ENCODE measurements at regions not wholly inside any gene's neighbourhood (a gene's known extent, or its start where the extent isn't known, plus 50 kb on each side); places are given as distances from the start of the nearest gene placed in this dataset.

DNA sequence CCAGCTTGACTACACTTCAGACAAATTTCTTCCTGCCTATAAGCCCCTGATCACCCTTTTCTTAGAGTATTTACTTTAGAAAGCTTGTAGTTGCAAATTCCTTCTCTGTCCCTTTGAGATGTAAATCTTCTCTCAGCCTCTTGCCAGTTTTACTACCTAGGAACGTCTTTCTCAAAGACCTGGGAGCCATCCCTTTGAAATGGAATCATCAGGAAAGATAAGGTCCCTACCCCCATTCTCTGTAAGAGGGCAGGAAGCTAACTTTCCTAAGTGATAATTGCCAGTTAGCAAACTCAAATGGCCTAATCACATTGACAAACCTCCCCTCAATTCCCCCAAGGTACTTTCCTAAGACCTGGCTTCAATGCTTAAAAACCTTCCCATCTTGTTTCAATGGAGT lies 304.5 kb downstream of the MDFIC start:
- in situ Hi-C loops (cut with MboI) = no loop called here
- intact Hi-C loops (cut with micrococcal nuclease; ENCODE audit: unreplicated experiment) = no loop called here
- Histone ChIP-seq H3K4me2 (ENCODE audit: control insufficient read depth, insufficient read depth) (no peak overlapping the region), H3K9ac (ENCODE audit: control insufficient read depth, insufficient read depth, low read length) (no peak overlapping the region), H3K4me3 (no peak overlapping the region), H3K27me3 (replicated peaks in 1 of 2; ENCODE audit: control insufficient read depth in 2 of 2, insufficient read depth in 2 of 2, low read length in 1 of 2) (no peaks in the 10 kb centered on the region), H4K20me1 (ENCODE audit: control insufficient read depth, insufficient read depth) (no peaks in the 10 kb centered on the region), H3K27ac (ENCODE audit: control insufficient read depth, insufficient read depth) (no peak overlapping the region), H3K4me1 (ENCODE audit: control insufficient read depth, insufficient read depth, low read length) (no peaks in the 10 kb centered on the region), H3K36me3 (ENCODE audit: control insufficient read depth in 2 of 2, insufficient read depth in 2 of 2, low read length in 1 of 2) (no peaks in the 10 kb centered on the region), H3K79me2 (ENCODE audit: control insufficient read depth, insufficient read depth, low read length) (no peaks in the 10 kb centered on the region), H3K9me3 (replicated peaks; ENCODE audit: control insufficient read depth, insufficient read depth, low read length) (no peaks in the 10 kb centered on the region), H2AFZ (ENCODE audit: control insufficient read depth, low read depth, low read length) (no peak overlapping the region)
- CTCF ChIA-PET = no interaction called here
- 0% methylated on average over 1 of the region's 1 CpG for WGBS (ENCODE audit: insufficient coverage, insufficient replicate concordance, low lambda C conversion rate, missing lambda C conversion rate)
- RAD21 ChIA-PET (ENCODE audit: unreplicated experiment) = interaction anchor here (0.8 kb wide), 1 partner anchor 9 kb away, joined by 3 read pairs; no protein-coding TSS in a partner anchor
- no peak for DNase-seq (ENCODE audit: low read depth, low spot score)
- ATAC-seq = no peak
- POLR2A ChIA-PET = no interaction called here
- TF ChIP-seq BHLHE40 (IDR thresholded peaks at IDR 0.05; ENCODE audit: borderline replicate concordance in 1 of 2, low read depth in 2 of 2, low read length in 1 of 2) = no peak
- TF ChIP-seq, protein P1, sequence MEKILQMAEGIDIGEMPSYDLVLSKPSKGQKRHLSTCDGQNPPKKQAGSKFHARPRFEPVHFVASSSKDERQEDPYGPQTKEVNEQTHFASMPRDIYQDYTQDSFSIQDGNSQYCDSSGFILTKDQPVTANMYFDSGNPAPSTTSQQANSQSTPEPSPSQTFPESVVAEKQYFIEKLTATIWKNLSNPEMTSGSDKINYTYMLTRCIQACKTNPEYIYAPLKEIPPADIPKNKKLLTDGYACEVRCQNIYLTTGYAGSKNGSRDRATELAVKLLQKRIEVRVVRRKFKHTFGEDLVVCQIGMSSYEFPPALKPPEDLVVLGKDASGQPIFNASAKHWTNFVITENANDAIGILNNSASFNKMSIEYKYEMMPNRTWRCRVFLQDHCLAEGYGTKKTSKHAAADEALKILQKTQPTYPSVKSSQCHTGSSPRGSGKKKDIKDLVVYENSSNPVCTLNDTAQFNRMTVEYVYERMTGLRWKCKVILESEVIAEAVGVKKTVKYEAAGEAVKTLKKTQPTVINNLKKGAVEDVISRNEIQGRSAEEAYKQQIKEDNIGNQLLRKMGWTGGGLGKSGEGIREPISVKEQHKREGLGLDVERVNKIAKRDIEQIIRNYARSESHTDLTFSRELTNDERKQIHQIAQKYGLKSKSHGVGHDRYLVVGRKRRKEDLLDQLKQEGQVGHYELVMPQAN (conservative IDR thresholded peaks at IDR 0.05) = no peak
- TF ChIP-seq BCL11A (IDR thresholded peaks at IDR 0.05; ENCODE audit: low read depth, low read length) = no peak
- no peak for TF ChIP-seq KDM1A (IDR thresholded peaks at IDR 0.05; ENCODE audit: borderline replicate concordance)
- TF ChIP-seq SMC3 (IDR thresholded peaks at IDR 0.05; ENCODE audit: borderline replicate concordance, low read length) = no peak
- TF ChIP-seq RFX5 (IDR thresholded peaks at IDR 0.05; ENCODE audit: low read depth, low read length) = no peak
- SMC1A ChIA-PET (ENCODE audit: uncharacterized antibody, unreplicated experiment) = interaction anchor here (1.5 kb wide), 1 partner anchor 10 kb away, joined by 6 read pairs; no protein-coding TSS in a partner anchor
- BruUV-seq (replicated peaks) = no TSS peak
- no peak for FAIRE-seq

DNA sequence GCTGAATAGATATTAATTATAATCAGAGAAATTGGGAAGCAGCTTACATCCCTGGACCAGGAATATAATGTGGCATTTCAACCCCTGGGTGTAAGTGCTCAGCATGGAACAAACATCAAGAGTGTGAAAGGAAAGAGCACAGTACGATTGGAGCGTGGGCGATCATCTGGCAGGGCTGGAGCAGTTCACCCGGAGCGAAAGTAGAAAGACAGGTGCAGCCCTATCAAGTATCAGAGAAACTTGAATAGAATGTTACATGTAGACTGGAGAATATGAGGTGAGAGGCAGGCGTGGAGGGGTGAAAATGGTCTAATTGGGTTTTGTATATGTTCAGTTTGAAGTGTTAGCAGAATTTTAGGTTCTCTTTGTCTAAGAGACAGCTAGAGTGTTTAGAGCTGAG lies 303.0 kb downstream of the MDFIC start:
- intact Hi-C loops (cut with micrococcal nuclease; ENCODE audit: unreplicated experiment) (no loop called here), in situ Hi-C loops (cut with MboI) (no loop called here)
- Histone ChIP-seq H3K36me3 (ENCODE audit: control insufficient read depth in 2 of 2, insufficient read depth in 2 of 2, low read length in 1 of 2) (no peaks in the 10 kb centered on the region), H4K20me1 (ENCODE audit: control insufficient read depth, insufficient read depth) (no peaks in the 10 kb centered on the region), H2AFZ (ENCODE audit: control insufficient read depth, low read depth, low read length) (no peak overlapping the region), H3K27me3 (replicated peaks in 1 of 2; ENCODE audit: control insufficient read depth in 2 of 2, insufficient read depth in 2 of 2, low read length in 1 of 2) (no peaks in the 10 kb centered on the region), H3K79me2 (ENCODE audit: control insufficient read depth, insufficient read depth, low read length) (no peaks in the 10 kb centered on the region), H3K27ac (ENCODE audit: control insufficient read depth, insufficient read depth) (no peak overlapping the region), H3K9me3 (replicated peaks; ENCODE audit: control insufficient read depth, insufficient read depth, low read length) (no peaks in the 10 kb centered on the region), H3K4me3 (no peak overlapping the region), H3K4me1 (ENCODE audit: control insufficient read depth, insufficient read depth, low read length) (no peaks in the 10 kb centered on the region), H3K4me2 (ENCODE audit: control insufficient read depth, insufficient read depth) (no peak overlapping the region), H3K9ac (ENCODE audit: control insufficient read depth, insufficient read depth, low read length) (no peak overlapping the region)
- ATAC-seq (no peak), FAIRE-seq (no peak), DNase-seq (ENCODE audit: low read depth, low spot score) (no peak)
- ChIA-PET SMC1A (ENCODE audit: uncharacterized antibody, unreplicated experiment) (no interaction called here), RAD21 (ENCODE audit: unreplicated experiment) (interaction anchor here (0.9 kb wide), 1 partner anchor 360 kb away, joined by 3 read pairs; no protein-coding TSS in a partner anchor), CTCF (no interaction called here), POLR2A (no interaction called here)
- no TSS peak for BruUV-seq (replicated peaks)
- 48% methylated on average over 6 of the region's 6 CpGs for WGBS (ENCODE audit: insufficient coverage, insufficient replicate concordance, low lambda C conversion rate, missing lambda C conversion rate)
- TF ChIP-seq FOS (IDR thresholded peaks at IDR 0.05; ENCODE audit: borderline replicate concordance, extremely low read depth, insufficient read length) = no peak
- TF ChIP-seq, protein P2, sequence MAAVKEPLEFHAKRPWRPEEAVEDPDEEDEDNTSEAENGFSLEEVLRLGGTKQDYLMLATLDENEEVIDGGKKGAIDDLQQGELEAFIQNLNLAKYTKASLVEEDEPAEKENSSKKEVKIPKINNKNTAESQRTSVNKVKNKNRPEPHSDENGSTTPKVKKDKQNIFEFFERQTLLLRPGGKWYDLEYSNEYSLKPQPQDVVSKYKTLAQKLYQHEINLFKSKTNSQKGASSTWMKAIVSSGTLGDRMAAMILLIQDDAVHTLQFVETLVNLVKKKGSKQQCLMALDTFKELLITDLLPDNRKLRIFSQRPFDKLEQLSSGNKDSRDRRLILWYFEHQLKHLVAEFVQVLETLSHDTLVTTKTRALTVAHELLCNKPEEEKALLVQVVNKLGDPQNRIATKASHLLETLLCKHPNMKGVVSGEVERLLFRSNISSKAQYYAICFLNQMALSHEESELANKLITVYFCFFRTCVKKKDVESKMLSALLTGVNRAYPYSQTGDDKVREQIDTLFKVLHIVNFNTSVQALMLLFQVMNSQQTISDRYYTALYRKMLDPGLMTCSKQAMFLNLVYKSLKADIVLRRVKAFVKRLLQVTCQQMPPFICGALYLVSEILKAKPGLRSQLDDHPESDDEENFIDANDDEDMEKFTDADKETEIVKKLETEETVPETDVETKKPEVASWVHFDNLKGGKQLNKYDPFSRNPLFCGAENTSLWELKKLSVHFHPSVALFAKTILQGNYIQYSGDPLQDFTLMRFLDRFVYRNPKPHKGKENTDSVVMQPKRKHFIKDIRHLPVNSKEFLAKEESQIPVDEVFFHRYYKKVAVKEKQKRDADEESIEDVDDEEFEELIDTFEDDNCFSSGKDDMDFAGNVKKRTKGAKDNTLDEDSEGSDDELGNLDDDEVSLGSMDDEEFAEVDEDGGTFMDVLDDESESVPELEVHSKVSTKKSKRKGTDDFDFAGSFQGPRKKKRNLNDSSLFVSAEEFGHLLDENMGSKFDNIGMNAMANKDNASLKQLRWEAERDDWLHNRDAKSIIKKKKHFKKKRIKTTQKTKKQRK (IDR thresholded peaks at IDR 0.05; ENCODE audit: low read depth, low read length) = no peak
